Naive thymus-derived CD4-positive, alpha-beta T cell (primary cell): ENCODE measurements at regions not wholly inside any gene's neighbourhood (a gene's known extent, or its start where the extent isn't known, plus 50 kb on each side); places are given as distances from the start of the nearest gene placed in this dataset.

Source experiments
- ATAC-seq: fragments of 150-1000 bp; cut with Tn5 transposase; 2 replicates; pipeline ENCODE4 v1.10.0; 2021; ENCODE audit warnings: mild to moderate bottlenecking, moderate library complexity
- CTCF ChIA-PET: fragments of 350-600 bp; sonication (Branson Sonifier 250); formaldehyde crosslinking; loops from one replicate; lab custom pipeline; 2021; ENCODE audit warnings: antibody characterized with exemption; lab: Charles Lee
- POLR2A ChIA-PET: fragments of 350-600 bp; sonication (Branson Sonifier 250); formaldehyde crosslinking; loops from one replicate; lab custom pipeline; 2021; ENCODE audit warnings: antibody characterized with exemption, inconsistent platforms; lab: Charles Lee
- DNase-seq, 9 donors: peaks; one replicate each; pipeline versions ENCODE4 v3.0.0 to v3.0.0-alpha.2; 2020 to 2022; ENCODE audit warnings: mixed read lengths in 1 of 9
- H3K27ac ChIP-seq: one replicate; pipeline ENCODE4 v1.7.0; 2013; ENCODE audit warnings: mild to moderate bottlenecking, low read depth, low read length, moderate library complexity
- H3K27me3 ChIP-seq, 2 donors: one replicate each; pipeline ENCODE4 v1.7.0; 2013; ENCODE audit warnings: low read length in 2 of 2, mild to moderate bottlenecking in 2 of 2, moderate library complexity in 2 of 2; ENCODE audit not compliant: control insufficient read depth in 2 of 2, insufficient read depth in 2 of 2
- H3K36me3 ChIP-seq, 3 experiments: 1 replicate in 2 of 3; 2 replicates in 1 of 3; pipeline ENCODE4 v1.7.0; 2013; ENCODE audit warnings: low read length in 3 of 3, mild to moderate bottlenecking in 3 of 3, moderate library complexity in 1 of 3; ENCODE audit not compliant: insufficient read depth in 3 of 3, control insufficient read depth in 2 of 3
- H3K4me1 ChIP-seq, 2 donors: one replicate each; pipeline ENCODE4 v1.7.0; 2013; ENCODE audit warnings: low read length in 2 of 2, mild to moderate bottlenecking in 2 of 2, moderate library complexity in 1 of 2; ENCODE audit not compliant: control insufficient read depth in 2 of 2, insufficient read depth in 2 of 2
- H3K4me3 ChIP-seq: 2 replicates; pipeline ENCODE4 v1.7.0; 2013; ENCODE audit warnings: mild to moderate bottlenecking, low read length
- H3K9me3 ChIP-seq, 3 experiments: 1 replicate in 2 of 3; 2 replicates in 1 of 3; pipeline ENCODE4 v1.7.0; 2013; ENCODE audit warnings: low read length in 3 of 3; ENCODE audit not compliant: control insufficient read depth in 2 of 3
- H3K27ac Mint-ChIP-seq, 9 donors: one replicate each; pipeline ENCODE4 v1.8.0; 2020 to 2022; ENCODE audit warnings: mixed read lengths in 9 of 9, mild to moderate bottlenecking in 8 of 9, moderate library complexity in 5 of 9, inconsistent platforms in 2 of 9
- H3K27me3 Mint-ChIP-seq, 5 donors: one replicate each; pipeline ENCODE4 v1.8.0; 2021 to 2022; ENCODE audit warnings: mixed read lengths in 5 of 5, mild to moderate bottlenecking in 1 of 5
- H3K36me3 Mint-ChIP-seq, 5 donors: one replicate each; pipeline ENCODE4 v1.8.0; 2020 to 2022; ENCODE audit warnings: mixed read lengths in 5 of 5, mild to moderate bottlenecking in 3 of 5, inconsistent platforms in 1 of 5
- H3K4me1 Mint-ChIP-seq, 7 donors: one replicate each; pipeline ENCODE4 v1.8.0; 2020 to 2022; ENCODE audit warnings: mixed read lengths in 7 of 7, mild to moderate bottlenecking in 3 of 7, inconsistent platforms in 1 of 7
- H3K4me3 Mint-ChIP-seq, 10 donors: one replicate each; pipeline ENCODE4 v1.8.0; 2020 to 2022; ENCODE audit warnings: mild to moderate bottlenecking in 10 of 10, mixed read lengths in 10 of 10, moderate library complexity in 6 of 10, inconsistent platforms in 2 of 10
- H3K9me3 Mint-ChIP-seq, 11 donors: one replicate each; pipeline ENCODE4 v1.8.0; 2020 to 2022; ENCODE audit warnings: mixed read lengths in 11 of 11, mild to moderate bottlenecking in 4 of 11, inconsistent platforms in 1 of 11, moderate library complexity in 1 of 11
- intact Hi-C, 2 donors: fragments of 100-400 bp; cut with micrococcal nuclease; formaldehyde crosslinking; loops; one replicate each; pipeline ENCODE4 v1.15.1; 2023

- CTCF ChIA-PET = no interaction called here
Observed at GRCh38 chr2:143901185-143901842, 618.6 kb downstream of the ZEB2 start.

GRCh38 chr2:143899987-143900386 lies 619.9 kb downstream of the ZEB2 start:
- Mint-ChIP-seq H3K27ac (no peak overlapping the region), H3K4me1 (peaks cover 0 to 6% (median 0%) of the 10 kb centered on the region in 7 donors), H3K9me3 (peaks cover 0 to 3% (median 0%) of the 10 kb centered on the region in 11 donors), H3K4me3 (no peak overlapping the region), H3K27me3 (peaks cover 0 to 20% (median 4%) of the 10 kb centered on the region in 5 donors), H3K36me3 (no peaks in the 10 kb centered on the region)
- H3K9me3 ChIP-seq = no peaks in the 10 kb centered on the region
- no peaks in the 10 kb centered on the region for H3K36me3 ChIP-seq
- H3K4me1 ChIP-seq = no peaks in the 10 kb centered on the region
- ChIA-PET CTCF (no interaction called here), POLR2A (no interaction called here)
- H3K27me3 ChIP-seq = no peaks in the 10 kb centered on the region
- intact Hi-C loops = no loop called here
- H3K27ac ChIP-seq = no peak overlapping the region
- H3K4me3 ChIP-seq = no peak overlapping the region
- no peak for ATAC-seq
- DNase-seq = no peak

More at GRCh38 chr2:143901185-143901842, 618.6 kb downstream of the ZEB2 start:
- H3K27ac ChIP-seq = no peak overlapping the region
- Mint-ChIP-seq H3K4me1 (peaks cover 0 to 6% (median 0%) of the 10 kb centered on the region in 7 donors), H3K9me3 (peaks cover 0 to 1% (median 0%) of the 10 kb centered on the region in 11 donors), H3K4me3 (no peak overlapping the region), H3K36me3 (no peaks in the 10 kb centered on the region), H3K27me3 (peaks cover 0 to 24% (median 3%) of the 10 kb centered on the region in 5 donors), H3K27ac (no peak overlapping the region)
- no peak overlapping the region for H3K4me3 ChIP-seq
- POLR2A ChIA-PET = no interaction called here
- H3K4me1 ChIP-seq = no peaks in the 10 kb centered on the region
- no peak for ATAC-seq
- intact Hi-C loops = no loop called here
- DNase-seq = no peak
- no peaks in the 10 kb centered on the region for H3K36me3 ChIP-seq
- no peaks in the 10 kb centered on the region for H3K9me3 ChIP-seq
- no peaks in the 10 kb centered on the region for H3K27me3 ChIP-seq

- H3K27me3 ChIP-seq = no peaks in the 10 kb centered on the region
- Mint-ChIP-seq H3K36me3 (no peaks in the 10 kb centered on the region), H3K27ac (no peak overlapping the region), H3K9me3 (peaks cover 0 to 3% (median 0%) of the 10 kb centered on the region in 11 donors), H3K27me3 (peaks cover 5 to 22% (median 14%) of the 10 kb centered on the region in 5 donors), H3K4me3 (no peak overlapping the region), H3K4me1 (no peaks in the 10 kb centered on the region)
- ATAC-seq = no peak
- no peak overlapping the region for H3K27ac ChIP-seq
- CTCF ChIA-PET = no interaction called here
- POLR2A ChIA-PET = no interaction called here
- intact Hi-C loops = no loop called here
- H3K36me3 ChIP-seq = no peaks in the 10 kb centered on the region
- no peaks in the 10 kb centered on the region for H3K4me1 ChIP-seq
- no peak overlapping the region for H3K4me3 ChIP-seq
- no peaks in the 10 kb centered on the region for H3K9me3 ChIP-seq
- DNase-seq = no peak
Observed at GRCh38 chr2:143893371-143893770, 626.5 kb downstream of the ZEB2 start.

DNA sequence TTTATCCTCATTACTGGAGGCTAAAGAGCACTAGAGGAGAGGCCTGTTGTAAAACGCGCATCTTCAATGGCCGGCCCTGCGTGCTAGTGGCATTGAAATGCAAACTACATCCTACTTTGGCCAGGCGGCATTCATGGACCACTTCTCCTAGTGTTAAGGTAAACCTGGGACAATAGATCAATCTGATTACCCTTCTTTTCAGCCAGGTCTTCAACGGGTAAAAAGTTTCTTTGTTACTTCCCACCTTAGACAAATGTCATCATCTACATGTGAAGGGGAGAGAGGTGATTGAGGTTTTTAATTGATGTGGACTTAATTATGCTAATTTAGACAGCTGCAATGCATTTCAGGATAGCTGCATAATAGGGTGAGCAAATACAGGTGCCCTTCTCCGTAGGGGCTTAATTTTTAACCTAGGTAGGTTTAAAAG lies 628.0 kb downstream of the ZEB2 start:
- no peak overlapping the region for H3K4me3 Mint-ChIP-seq
- H3K36me3 ChIP-seq = no peaks in the 10 kb centered on the region
- H3K4me1 Mint-ChIP-seq = no peaks in the 10 kb centered on the region
- no peak overlapping the region for H3K27ac ChIP-seq
- no peak overlapping the region for H3K27ac Mint-ChIP-seq
- CTCF ChIA-PET = no interaction called here
- peaks cover 0 to 4% of the 10 kb centered on the region in 2 donors for H3K27me3 ChIP-seq
- POLR2A ChIA-PET = no interaction called here
- H3K9me3 ChIP-seq = no peaks in the 10 kb centered on the region
- intact Hi-C loops = no loop called here
- no peak for ATAC-seq
- peaks cover 5 to 29% (median 18%) of the 10 kb centered on the region in 5 donors for H3K27me3 Mint-ChIP-seq
- no peaks in the 10 kb centered on the region for H3K36me3 Mint-ChIP-seq
- DNase-seq = no peak
- H3K4me1 ChIP-seq = no peaks in the 10 kb centered on the region
- no peak overlapping the region for H3K4me3 ChIP-seq
- peaks cover 0 to 3% (median 0%) of the 10 kb centered on the region in 11 donors for H3K9me3 Mint-ChIP-seq

- Mint-ChIP-seq H3K36me3 (no peaks in the 10 kb centered on the region), H3K27ac (no peak overlapping the region), H3K4me1 (no peaks in the 10 kb centered on the region), H3K4me3 (no peak overlapping the region), H3K27me3 (peaks cover 3 to 29% (median 17%) of the 10 kb centered on the region in 5 donors), H3K9me3 (no peaks in the 10 kb centered on the region)
- Histone ChIP-seq H3K9me3 (no peaks in the 10 kb centered on the region), H3K4me3 (no peak overlapping the region), H3K4me1 (no peaks in the 10 kb centered on the region), H3K27me3 (peaks cover 0 to 4% of the 10 kb centered on the region in 2 donors), H3K36me3 (no peaks in the 10 kb centered on the region), H3K27ac (no peak overlapping the region)
- ChIA-PET CTCF (no interaction called here), POLR2A (no interaction called here)
- ATAC-seq (no peak), DNase-seq (no peak)
- intact Hi-C loops = no loop called here
Observed at GRCh38 chr2:143890798-143891197, 629.1 kb downstream of the ZEB2 start.

- peaks cover 3 to 26% (median 12%) of the 10 kb centered on the region in 5 donors for H3K27me3 Mint-ChIP-seq
- Histone ChIP-seq H3K4me1 (no peaks in the 10 kb centered on the region), H3K4me3 (no peak overlapping the region), H3K36me3 (no peaks in the 10 kb centered on the region), H3K27ac (no peak overlapping the region), H3K27me3 (peaks cover 0 to 4% of the 10 kb centered on the region in 2 donors), H3K9me3 (no peaks in the 10 kb centered on the region)
- no peak overlapping the region for H3K27ac Mint-ChIP-seq
- no peak for ATAC-seq
- no peaks in the 10 kb centered on the region for H3K36me3 Mint-ChIP-seq
- ChIA-PET CTCF (no interaction called here), POLR2A (no interaction called here)
- H3K4me1 Mint-ChIP-seq = no peaks in the 10 kb centered on the region
- no peaks in the 10 kb centered on the region for H3K9me3 Mint-ChIP-seq
- intact Hi-C loops = no loop called here
- DNase-seq = no peak
- no peak overlapping the region for H3K4me3 Mint-ChIP-seq
Observed at GRCh38 chr2:143889216-143889615, 630.7 kb downstream of the ZEB2 start.

DNA sequence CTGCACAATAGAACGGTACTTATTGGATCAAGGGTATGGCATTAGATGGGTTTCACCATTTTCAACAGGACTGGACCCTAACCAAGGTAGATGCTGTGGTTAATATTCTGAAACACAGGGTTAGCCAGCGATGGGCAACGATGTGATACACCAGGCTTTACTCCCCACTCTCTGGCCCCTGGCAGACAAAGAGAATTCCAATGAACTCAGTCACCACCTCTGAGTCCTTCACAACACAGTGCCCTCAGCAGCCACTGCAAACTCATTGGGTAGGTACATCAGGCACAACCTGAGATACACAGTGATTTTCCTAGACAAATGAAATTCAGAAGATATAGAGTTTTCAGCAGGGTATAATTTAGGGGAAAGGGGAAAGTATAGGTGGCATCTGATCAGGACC lies 634.5 kb downstream of the ZEB2 start:
- Mint-ChIP-seq H3K4me3 (no peak overlapping the region), H3K27me3 (peaks cover 0 to 20% (median 7%) of the 10 kb centered on the region in 5 donors), H3K27ac (no peak overlapping the region), H3K9me3 (no peaks in the 10 kb centered on the region), H3K36me3 (no peaks in the 10 kb centered on the region), H3K4me1 (no peaks in the 10 kb centered on the region)
- H3K4me1 ChIP-seq = no peaks in the 10 kb centered on the region
- no peak for ATAC-seq
- intact Hi-C loops = no loop called here
- no peaks in the 10 kb centered on the region for H3K36me3 ChIP-seq
- POLR2A ChIA-PET = no interaction called here
- H3K4me3 ChIP-seq = no peak overlapping the region
- CTCF ChIA-PET = no interaction called here
- no peaks in the 10 kb centered on the region for H3K9me3 ChIP-seq
- no peak for DNase-seq
- H3K27ac ChIP-seq = no peak overlapping the region
- H3K27me3 ChIP-seq = peaks cover 0 to 4% of the 10 kb centered on the region in 2 donors
